ENCODE measurements at regions not wholly inside any gene's neighbourhood (a gene's known extent, or its start where the extent isn't known, plus 50 kb on each side); places are given as distances from the start of the nearest gene placed in this dataset.
"Not testable (repeated sequence)": the region's sequence is repeated elsewhere in the genome, so short reads cannot be mapped to it uniquely, and the experiment has no call there.

DNA sequence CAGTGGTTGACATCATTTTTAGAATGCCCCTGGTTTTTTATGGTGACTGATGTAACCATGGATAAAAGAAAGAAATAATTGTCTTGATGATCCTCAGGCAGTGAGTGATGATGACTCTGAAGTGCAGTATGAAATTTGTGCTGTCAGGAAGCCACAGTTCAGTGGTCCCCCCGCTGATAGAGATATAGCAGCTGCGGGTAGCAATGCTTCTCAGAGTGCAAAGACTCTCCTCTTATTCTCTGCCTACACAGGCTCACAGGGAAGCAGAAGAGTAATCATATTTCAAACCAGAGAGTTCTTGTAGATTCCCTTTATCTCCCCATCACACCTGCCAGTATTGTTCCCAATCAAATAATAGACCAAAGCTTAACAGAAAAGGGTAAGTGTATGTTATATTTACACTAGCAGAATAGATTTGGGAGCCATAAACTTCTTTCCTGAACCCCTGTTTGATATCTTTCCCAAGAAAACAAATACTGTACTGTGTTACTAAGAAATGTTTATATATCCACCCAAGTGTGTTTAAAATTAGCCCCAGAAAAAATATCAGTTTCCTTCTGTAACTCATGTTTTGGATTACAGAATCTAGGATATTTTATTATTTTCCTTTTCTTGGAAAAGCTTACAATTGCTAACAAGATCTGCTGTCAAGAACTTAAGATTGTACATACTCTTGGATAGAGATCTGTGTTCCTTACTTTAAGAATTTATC, 1817.4 kb upstream of the FLRT2 start:
- FAIRE-seq (no peak), DNase-seq (ENCODE audit: low read depth) (no peak)
- no peaks in the 10 kb centered on the region for H3K36me3 ChIP-seq (ENCODE audit: control insufficient read depth, insufficient read depth, low read length)
- no peak for TF ChIP-seq CTCF (IDR thresholded peaks at IDR 0.05; ENCODE audit: insufficient read depth, low read length, severe bottlenecking)
- H3K27me3 ChIP-seq (ENCODE audit: control insufficient read depth, insufficient read depth, low read length) = no peaks in the 10 kb centered on the region
- no peak overlapping the region for H3K4me3 ChIP-seq (ENCODE audit: low read depth, low read length)

- Histone ChIP-seq H3K4me3 (ENCODE audit: low read depth, low read length) (no peak overlapping the region), H3K27me3 (ENCODE audit: control insufficient read depth, insufficient read depth, low read length) (no peaks in the 10 kb centered on the region), H3K36me3 (ENCODE audit: control insufficient read depth, insufficient read depth, low read length) (no peaks in the 10 kb centered on the region)
- no peak for DNase-seq (ENCODE audit: low read depth)
- no peak for TF ChIP-seq CTCF (IDR thresholded peaks at IDR 0.05; ENCODE audit: insufficient read depth, low read length, severe bottlenecking)
- no peak for FAIRE-seq
These were observed 1816.2 kb upstream of the FLRT2 start for GRCh38 chr14:83713732-83714131.

DNA sequence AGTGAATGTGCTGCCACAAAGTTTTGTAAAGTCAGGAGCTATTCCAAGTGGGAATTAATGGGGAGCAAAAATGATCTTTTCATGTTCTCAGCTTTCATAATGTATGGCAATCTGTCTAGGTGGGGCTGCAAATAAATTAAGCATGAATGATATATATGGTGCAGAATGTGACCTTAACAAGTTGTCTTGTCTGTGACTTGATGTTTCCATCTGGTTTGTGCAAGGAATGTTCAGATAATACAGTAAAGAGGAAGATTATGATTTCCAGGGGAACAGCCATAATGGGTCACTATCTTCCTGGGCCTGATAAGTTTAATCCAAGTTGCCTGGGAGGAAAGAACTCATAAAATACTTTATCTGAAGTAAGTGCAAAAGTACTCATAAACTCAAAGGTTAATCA, 1815.8 kb upstream of the FLRT2 start:
- Histone ChIP-seq H3K36me3 (ENCODE audit: control insufficient read depth, insufficient read depth, low read length) (no peaks in the 10 kb centered on the region), H3K4me3 (ENCODE audit: low read depth, low read length) (no peak overlapping the region), H3K27me3 (ENCODE audit: control insufficient read depth, insufficient read depth, low read length) (no peaks in the 10 kb centered on the region)
- no peak for TF ChIP-seq CTCF (IDR thresholded peaks at IDR 0.05; ENCODE audit: insufficient read depth, low read length, severe bottlenecking)
- FAIRE-seq = no peak
- no peak for DNase-seq (ENCODE audit: low read depth)

DNA sequence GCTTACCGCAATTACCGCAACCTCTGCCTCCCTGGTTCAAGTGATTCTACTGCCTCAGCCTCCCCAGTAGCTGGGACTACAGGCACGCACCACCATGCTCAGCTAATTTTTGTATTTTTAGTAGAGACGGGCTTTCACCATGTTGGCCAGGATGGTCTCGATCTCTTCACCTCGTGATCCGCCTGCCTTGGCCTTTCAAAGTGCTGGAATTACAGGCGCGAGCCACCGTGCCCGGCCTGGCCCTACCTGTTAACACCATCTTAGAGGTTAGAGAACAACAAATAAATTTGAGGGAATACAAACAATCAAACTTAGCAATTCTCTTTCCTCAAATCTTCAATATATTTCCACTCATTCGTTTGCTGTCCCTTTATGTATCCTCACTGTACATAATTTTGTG, 1810.5 kb upstream of the FLRT2 start:
- not testable (repeated sequence) for H3K27me3 ChIP-seq (ENCODE audit: control insufficient read depth, insufficient read depth, low read length); FAIRE-seq

DNA sequence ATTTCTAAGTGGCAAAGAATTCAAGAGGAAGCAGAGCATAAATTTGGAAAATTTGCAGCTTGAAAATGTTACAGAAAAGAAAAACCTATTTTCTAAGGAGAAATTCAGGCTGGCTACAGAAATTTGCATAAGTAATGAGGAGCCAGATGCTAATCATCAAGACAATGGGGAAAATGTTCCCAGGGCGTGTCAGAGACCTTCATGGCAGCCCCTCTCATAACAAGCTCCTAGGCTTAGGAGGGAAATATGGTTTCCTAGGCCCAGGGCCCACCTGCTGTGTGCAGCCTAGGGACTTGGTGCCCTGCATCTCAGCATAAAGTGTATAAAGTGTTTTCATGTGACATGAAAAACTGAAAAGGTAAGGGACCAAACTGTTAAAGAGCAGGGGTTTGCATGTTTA, 1796.3 kb upstream of the FLRT2 start:
- no peaks in the 10 kb centered on the region for H3K36me3 ChIP-seq (ENCODE audit: control insufficient read depth, insufficient read depth, low read length)
- DNase-seq (ENCODE audit: low read depth) (no peak), FAIRE-seq (no peak)
- H3K27me3 ChIP-seq (ENCODE audit: control insufficient read depth, insufficient read depth, low read length) = no peaks in the 10 kb centered on the region
- H3K4me3 ChIP-seq (ENCODE audit: low read depth, low read length) = no peak overlapping the region
- TF ChIP-seq CTCF (IDR thresholded peaks at IDR 0.05; ENCODE audit: insufficient read depth, low read length, severe bottlenecking) = no peak

More for the DNA sequence above, 1810.5 kb upstream of the FLRT2 start:
- not testable (repeated sequence) for DNase-seq (ENCODE audit: low read depth); H3K36me3 ChIP-seq (ENCODE audit: control insufficient read depth, insufficient read depth, low read length); H3K4me3 ChIP-seq (ENCODE audit: low read depth, low read length)

DNA sequence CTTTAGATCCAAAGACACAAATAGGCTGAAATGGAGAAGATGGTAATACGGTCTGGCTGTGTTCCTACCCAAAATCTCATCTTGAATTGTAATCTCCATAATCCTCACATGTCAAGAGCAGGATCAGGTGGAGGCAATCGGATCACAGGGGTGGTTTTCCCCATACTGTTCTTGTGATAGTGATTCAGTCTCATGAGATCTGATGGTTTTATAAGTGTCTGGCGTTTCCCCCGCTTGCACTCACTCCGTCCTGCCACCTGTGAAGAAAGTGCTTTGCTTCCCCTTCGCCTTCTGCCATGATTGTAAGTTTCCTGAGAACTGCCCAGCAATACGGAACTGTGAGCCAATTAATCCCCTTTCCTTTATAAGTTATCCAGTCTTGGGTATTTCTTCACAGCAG, 1795.5 kb upstream of the FLRT2 start:
- TF ChIP-seq CTCF (IDR thresholded peaks at IDR 0.05; ENCODE audit: insufficient read depth, low read length, severe bottlenecking) = no peak
- Histone ChIP-seq H3K36me3 (ENCODE audit: control insufficient read depth, insufficient read depth, low read length) (no peaks in the 10 kb centered on the region), H3K4me3 (ENCODE audit: low read depth, low read length) (no peak overlapping the region), H3K27me3 (ENCODE audit: control insufficient read depth, insufficient read depth, low read length) (no peaks in the 10 kb centered on the region)
- DNase-seq (ENCODE audit: low read depth) = no peak
- no peak for FAIRE-seq
